ENCODE measurements at regions not wholly inside any gene's neighbourhood (a gene's known extent, or its start where the extent isn't known, plus 50 kb on each side); places are given as distances from the start of the nearest gene placed in this dataset.
"Not testable (repeated sequence)": the region's sequence is repeated elsewhere in the genome, so short reads cannot be mapped to it uniquely, and the experiment has no call there.

DNA sequence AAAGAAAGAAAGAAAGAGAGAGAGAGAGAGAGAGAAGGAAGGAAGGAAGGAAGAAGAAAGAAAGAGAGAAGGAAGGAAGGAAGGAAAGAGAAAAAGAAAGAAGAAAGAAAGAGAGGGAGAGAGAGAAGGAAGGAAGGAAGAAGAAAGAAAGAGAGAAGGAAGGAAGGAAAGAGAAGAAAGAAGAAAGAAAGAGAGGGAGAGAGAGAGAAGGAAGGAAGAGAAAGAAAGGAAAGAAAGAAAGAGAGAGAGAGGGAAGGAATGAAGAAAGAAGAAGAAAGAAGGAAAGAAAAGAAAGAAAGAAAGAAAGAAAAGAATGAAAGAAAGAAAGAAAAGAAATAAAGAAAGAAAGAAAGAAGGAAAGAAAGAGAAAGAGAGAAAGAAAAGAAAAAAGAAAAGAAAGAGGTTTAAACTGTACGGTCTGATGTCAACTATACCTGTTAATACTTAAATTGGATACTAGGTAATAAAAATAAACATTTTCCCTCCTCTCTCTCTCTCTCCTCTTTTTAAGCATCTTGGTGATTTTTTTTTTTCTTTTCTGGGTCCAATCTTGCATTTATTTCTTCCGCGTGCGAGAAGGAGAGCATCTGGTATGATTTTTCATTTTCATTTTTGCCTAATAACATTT, 93.8 kb downstream of the CRLF2 start (continued):
- TF ChIP-seq, protein P1, sequence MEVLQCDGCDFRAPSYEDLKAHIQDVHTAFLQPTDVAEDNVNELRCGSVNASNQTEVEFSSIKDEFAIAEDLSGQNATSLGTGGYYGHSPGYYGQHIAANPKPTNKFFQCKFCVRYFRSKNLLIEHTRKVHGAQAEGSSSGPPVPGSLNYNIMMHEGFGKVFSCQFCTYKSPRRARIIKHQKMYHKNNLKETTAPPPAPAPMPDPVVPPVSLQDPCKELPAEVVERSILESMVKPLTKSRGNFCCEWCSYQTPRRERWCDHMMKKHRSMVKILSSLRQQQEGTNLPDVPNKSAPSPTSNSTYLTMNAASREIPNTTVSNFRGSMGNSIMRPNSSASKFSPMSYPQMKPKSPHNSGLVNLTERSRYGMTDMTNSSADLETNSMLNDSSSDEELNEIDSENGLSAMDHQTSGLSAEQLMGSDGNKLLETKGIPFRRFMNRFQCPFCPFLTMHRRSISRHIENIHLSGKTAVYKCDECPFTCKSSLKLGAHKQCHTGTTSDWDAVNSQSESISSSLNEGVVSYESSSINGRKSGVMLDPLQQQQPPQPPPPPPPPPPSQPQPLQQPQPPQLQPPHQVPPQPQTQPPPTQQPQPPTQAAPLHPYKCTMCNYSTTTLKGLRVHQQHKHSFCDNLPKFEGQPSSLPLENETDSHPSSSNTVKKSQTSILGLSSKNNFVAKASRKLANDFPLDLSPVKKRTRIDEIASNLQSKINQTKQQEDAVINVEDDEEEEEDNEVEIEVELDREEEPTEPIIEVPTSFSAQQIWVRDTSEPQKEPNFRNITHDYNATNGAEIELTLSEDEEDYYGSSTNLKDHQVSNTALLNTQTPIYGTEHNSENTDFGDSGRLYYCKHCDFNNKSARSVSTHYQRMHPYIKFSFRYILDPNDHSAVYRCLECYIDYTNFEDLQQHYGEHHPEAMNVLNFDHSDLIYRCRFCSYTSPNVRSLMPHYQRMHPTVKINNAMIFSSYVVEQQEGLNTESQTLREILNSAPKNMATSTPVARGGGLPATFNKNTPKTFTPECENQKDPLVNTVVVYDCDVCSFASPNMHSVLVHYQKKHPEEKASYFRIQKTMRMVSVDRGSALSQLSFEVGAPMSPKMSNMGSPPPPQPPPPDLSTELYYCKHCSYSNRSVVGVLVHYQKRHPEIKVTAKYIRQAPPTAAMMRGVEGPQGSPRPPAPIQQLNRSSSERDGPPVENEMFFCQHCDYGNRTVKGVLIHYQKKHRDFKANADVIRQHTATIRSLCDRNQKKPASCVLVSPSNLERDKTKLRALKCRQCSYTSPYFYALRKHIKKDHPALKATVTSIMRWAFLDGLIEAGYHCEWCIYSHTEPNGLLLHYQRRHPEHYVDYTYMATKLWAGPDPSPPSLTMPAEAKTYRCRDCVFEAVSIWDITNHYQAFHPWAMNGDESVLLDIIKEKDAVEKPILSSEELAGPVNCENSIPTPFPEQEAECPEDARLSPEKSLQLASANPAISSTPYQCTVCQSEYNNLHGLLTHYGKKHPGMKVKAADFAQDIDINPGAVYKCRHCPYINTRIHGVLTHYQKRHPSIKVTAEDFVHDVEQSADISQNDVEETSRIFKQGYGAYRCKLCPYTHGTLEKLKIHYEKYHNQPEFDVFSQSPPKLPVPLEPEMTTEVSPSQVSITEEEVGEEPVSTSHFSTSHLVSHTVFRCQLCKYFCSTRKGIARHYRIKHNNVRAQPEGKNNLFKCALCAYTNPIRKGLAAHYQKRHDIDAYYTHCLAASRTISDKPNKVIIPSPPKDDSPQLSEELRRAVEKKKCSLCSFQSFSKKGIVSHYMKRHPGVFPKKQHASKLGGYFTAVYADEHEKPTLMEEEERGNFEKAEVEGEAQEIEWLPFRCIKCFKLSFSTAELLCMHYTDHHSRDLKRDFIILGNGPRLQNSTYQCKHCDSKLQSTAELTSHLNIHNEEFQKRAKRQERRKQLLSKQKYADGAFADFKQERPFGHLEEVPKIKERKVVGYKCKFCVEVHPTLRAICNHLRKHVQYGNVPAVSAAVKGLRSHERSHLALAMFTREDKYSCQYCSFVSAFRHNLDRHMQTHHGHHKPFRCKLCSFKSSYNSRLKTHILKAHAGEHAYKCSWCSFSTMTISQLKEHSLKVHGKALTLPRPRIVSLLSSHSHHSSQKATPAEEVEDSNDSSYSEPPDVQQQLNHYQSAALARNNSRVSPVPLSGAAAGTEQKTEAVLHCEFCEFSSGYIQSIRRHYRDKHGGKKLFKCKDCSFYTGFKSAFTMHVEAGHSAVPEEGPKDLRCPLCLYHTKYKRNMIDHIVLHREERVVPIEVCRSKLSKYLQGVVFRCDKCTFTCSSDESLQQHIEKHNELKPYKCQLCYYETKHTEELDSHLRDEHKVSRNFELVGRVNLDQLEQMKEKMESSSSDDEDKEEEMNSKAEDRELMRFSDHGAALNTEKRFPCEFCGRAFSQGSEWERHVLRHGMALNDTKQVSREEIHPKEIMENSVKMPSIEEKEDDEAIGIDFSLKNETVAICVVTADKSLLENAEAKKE (CRISPR knock-in tag; IDR thresholded peaks at IDR 0.05), result no peak
- TF ChIP-seq JUNB (IDR thresholded peaks at IDR 0.05; ENCODE audit: unreplicated experiment), result no peak
- TF ChIP-seq, protein P2, sequence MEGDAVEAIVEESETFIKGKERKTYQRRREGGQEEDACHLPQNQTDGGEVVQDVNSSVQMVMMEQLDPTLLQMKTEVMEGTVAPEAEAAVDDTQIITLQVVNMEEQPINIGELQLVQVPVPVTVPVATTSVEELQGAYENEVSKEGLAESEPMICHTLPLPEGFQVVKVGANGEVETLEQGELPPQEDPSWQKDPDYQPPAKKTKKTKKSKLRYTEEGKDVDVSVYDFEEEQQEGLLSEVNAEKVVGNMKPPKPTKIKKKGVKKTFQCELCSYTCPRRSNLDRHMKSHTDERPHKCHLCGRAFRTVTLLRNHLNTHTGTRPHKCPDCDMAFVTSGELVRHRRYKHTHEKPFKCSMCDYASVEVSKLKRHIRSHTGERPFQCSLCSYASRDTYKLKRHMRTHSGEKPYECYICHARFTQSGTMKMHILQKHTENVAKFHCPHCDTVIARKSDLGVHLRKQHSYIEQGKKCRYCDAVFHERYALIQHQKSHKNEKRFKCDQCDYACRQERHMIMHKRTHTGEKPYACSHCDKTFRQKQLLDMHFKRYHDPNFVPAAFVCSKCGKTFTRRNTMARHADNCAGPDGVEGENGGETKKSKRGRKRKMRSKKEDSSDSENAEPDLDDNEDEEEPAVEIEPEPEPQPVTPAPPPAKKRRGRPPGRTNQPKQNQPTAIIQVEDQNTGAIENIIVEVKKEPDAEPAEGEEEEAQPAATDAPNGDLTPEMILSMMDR (conservative IDR thresholded peaks at IDR 0.05; ENCODE audit: low read depth in 2 of 2), result no peak
- TF ChIP-seq NANOG (IDR thresholded peaks at IDR 0.05; ENCODE audit: borderline replicate concordance), result no peak
- no peak for TF ChIP-seq EZH2phosphoT487 (IDR thresholded peaks at IDR 0.05; ENCODE audit: unreplicated experiment)

DNA sequence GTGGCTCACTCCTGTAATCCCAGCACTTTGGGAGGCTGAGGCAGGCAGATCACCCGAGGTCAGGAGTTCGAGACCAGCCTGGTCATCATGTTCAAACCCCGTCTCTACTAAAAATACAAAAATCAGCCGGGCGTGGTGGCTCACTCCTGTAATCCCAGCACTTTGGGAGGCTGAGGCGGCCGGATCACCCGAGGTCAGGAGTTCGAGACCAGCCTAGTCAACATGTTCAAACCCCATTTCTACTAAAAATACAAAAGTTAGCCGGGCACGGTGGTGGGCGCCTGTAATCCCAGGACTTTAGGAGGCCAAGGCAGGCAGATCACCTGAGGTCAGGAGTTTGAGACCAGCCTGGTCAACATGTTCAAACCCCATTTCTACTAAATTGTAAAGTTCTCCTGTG, 97.0 kb downstream of the CRLF2 start:
- H3K9me2 ChIP-seq (ENCODE audit: insufficient read depth); H3K4me2 ChIP-seq; H3K27ac Mint-ChIP-seq: not testable (repeated sequence)

More for the DNA sequence above, 97.0 kb downstream of the CRLF2 start:
- H3K4me3 ChIP-seq; H3K27me3 ChIP-seq (ENCODE audit: insufficient read depth); H3K36me3 ChIP-seq (ENCODE audit: insufficient read depth); H3K27me3 Mint-ChIP-seq (ENCODE audit: insufficient read depth, low read depth, poor library complexity); ATAC-seq; H4K20me1 ChIP-seq (replicated peaks; ENCODE audit: insufficient read depth); H3K79me2 ChIP-seq (replicated peaks; ENCODE audit: insufficient read depth); H3K4me3 Mint-ChIP-seq; H3K27ac ChIP-seq (ENCODE audit: low read depth); H2AFZ ChIP-seq; DNase-seq (ENCODE audit: low spot score); H3K4me1 Mint-ChIP-seq: not testable (repeated sequence)
- Histone ChIP-seq H3K4me1 (ENCODE audit: insufficient read depth) (peaks cover 18% of the 10 kb centered on the region), H3F3A (replicated peaks; ENCODE audit: low read depth) (peaks cover 20% of the 10 kb centered on the region)
- peaks cover 48% of the 10 kb centered on the region for H3K36me3 Mint-ChIP-seq (ENCODE audit: low read depth)
- peaks cover 99% of the 10 kb centered on the region for H3K9me3 Mint-ChIP-seq

Data from GM23338 (cell line).